Neutrophil (primary cell): ENCODE measurements at regions not wholly inside any gene's neighbourhood (a gene's known extent, or its start where the extent isn't known, plus 50 kb on each side); places are given as distances from the start of the nearest gene placed in this dataset.

Experiments
- H3K27ac ChIP-seq: fragments of 200-600 bp; sonication (generic); 2 replicates; pipeline ENCODE4 v1.5.1; 2016; ENCODE audit warnings: mild to moderate bottlenecking, moderate library complexity
- H3K27me3 ChIP-seq: fragments of 200-600 bp; sonication (generic); 2 replicates; pipeline ENCODE4 v1.6.0; 2016; ENCODE audit warnings: mild to moderate bottlenecking
- H3K36me3 ChIP-seq: fragments of 200-600 bp; sonication (generic); 2 replicates; pipeline ENCODE4 v1.5.1; 2017
- H3K4me1 ChIP-seq, 2 experiments: fragments of 200-600 bp in 1 of 2; sonication (generic) in 1 of 2; 1 replicate in 1 of 2; 2 replicates in 1 of 2; pipeline versions ENCODE4 v1.5.1 to v1.6.1; 2013 to 2016; ENCODE audit warnings: low read depth in 1 of 2, low read length in 1 of 2, mild to moderate bottlenecking in 1 of 2, moderate library complexity in 1 of 2; ENCODE audit not compliant: control insufficient read depth in 1 of 2, insufficient read depth in 1 of 2
- H3K4me3 ChIP-seq, 2 experiments: fragments of 200-600 bp in 1 of 2; sonication (generic) in 1 of 2; 1 replicate in 1 of 2; 2 replicates in 1 of 2; pipeline ENCODE4 v1.5.1; 2013 to 2016; ENCODE audit warnings: low read depth in 1 of 2, low read length in 1 of 2, mild to moderate bottlenecking in 1 of 2, moderate library complexity in 1 of 2
- H3K9me3 ChIP-seq: fragments of 200-600 bp; sonication (generic); 2 replicates; pipeline ENCODE4 v1.5.1; 2016
- TF ChIP-seq, protein P1 (sequence below): fragments of 200-600 bp; sonication (generic); IDR thresholded peaks from 2 replicates; pipeline ENCODE4 v1.5.1; 2016; ENCODE audit warnings: antibody characterized with exemption

DNA sequence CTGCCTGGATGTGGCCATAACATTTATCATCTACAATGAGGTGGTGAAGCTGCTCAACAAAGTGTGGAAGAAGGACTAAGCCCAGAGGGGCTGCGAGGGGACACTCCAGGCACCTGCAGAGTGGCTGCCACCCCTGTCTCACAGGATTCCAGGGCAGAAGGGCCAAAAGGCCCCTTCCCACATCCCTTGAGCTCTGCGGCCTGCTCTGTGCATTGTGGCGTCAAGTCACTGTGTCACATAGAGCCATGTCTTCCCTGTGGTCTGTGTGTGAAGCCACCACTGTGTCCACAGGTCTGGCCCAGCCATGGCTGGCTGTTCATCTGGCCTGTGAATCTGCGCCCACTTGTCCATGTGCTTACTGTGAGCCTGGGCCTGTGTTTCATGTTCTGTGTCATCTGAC is 1714.6 kb downstream of the TP53TG3F start:
- H3K27ac ChIP-seq: no peak overlapping the region
- H3K9me3 ChIP-seq: no peaks in the 10 kb centered on the region
- no peak overlapping the region for H3K4me3 ChIP-seq
- H3K4me1 ChIP-seq: no peaks in the 10 kb centered on the region
- no peaks in the 10 kb centered on the region for H3K36me3 ChIP-seq
- TF ChIP-seq, protein P1, sequence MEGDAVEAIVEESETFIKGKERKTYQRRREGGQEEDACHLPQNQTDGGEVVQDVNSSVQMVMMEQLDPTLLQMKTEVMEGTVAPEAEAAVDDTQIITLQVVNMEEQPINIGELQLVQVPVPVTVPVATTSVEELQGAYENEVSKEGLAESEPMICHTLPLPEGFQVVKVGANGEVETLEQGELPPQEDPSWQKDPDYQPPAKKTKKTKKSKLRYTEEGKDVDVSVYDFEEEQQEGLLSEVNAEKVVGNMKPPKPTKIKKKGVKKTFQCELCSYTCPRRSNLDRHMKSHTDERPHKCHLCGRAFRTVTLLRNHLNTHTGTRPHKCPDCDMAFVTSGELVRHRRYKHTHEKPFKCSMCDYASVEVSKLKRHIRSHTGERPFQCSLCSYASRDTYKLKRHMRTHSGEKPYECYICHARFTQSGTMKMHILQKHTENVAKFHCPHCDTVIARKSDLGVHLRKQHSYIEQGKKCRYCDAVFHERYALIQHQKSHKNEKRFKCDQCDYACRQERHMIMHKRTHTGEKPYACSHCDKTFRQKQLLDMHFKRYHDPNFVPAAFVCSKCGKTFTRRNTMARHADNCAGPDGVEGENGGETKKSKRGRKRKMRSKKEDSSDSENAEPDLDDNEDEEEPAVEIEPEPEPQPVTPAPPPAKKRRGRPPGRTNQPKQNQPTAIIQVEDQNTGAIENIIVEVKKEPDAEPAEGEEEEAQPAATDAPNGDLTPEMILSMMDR: no peak
- no peaks in the 10 kb centered on the region for H3K27me3 ChIP-seq

DNA sequence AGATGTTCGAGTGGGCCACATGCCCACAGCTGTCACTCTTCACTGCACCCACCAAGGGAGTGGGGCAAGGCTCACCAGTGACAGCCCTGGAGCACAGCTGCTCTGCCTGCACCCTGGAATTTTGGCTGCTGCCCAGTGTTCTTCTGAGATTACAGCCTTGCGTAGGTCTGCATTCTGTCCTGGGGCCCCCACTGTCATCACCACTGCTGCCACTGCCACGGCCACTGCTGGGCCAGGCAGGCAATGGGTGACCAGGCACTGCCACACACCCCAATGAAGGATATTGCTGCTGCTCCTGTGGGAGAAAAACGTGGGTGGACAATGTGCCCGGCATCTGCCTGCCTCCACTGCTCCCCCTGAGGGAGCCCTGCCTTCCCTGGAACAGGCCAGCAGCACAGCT is 1717.0 kb downstream of the TP53TG3F start:
- Histone ChIP-seq H3K4me3 (no peak overlapping the region), H3K27me3 (no peaks in the 10 kb centered on the region), H3K36me3 (no peaks in the 10 kb centered on the region), H3K4me1 (no peaks in the 10 kb centered on the region), H3K9me3 (no peaks in the 10 kb centered on the region), H3K27ac (no peak overlapping the region)
- TF ChIP-seq, protein P1: no peak

DNA sequence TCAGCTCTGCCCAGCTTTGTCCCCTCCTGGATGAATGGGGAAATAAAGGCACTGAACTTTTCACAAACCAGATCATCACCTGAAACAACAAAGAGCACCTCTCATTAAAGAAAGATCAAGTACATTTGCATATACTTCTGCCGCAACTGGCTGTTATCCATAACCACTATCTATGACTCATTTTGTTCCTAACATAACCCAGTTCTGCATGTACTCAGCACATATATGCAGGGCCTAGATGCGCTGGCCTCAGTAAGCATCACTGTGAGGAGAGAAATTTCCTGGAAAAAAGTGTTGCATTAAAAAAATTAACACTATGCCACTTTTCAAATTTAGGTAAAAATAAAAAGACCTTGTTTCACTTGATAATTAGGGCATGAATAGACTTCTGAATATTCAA is 1718.4 kb downstream of the TP53TG3F start:
- no peaks in the 10 kb centered on the region for H3K4me1 ChIP-seq
- no peaks in the 10 kb centered on the region for H3K9me3 ChIP-seq
- TF ChIP-seq, protein P1: no peak
- no peaks in the 10 kb centered on the region for H3K27me3 ChIP-seq
- no peak overlapping the region for H3K27ac ChIP-seq
- H3K36me3 ChIP-seq: no peaks in the 10 kb centered on the region
- no peak overlapping the region for H3K4me3 ChIP-seq

DNA sequence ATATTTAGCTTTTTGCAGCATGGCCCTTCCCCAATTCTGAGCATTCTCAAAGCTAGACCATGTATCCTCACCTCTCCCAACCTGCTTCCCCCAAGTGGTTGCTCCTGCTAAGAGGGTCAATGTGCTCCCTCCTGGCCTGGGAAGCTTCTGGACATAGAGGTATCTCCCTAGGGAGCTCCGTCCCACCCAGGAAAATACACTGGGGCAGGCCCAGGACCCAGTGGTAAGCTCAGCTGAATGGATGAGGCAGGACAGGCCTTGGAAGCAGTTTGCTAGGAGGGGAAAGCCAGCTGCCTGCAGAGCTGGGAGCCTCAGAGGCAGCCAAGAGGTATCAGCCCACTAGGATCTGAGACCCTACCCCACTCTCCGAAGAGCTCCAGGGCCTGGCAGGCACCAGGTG is 1721.6 kb downstream of the TP53TG3F start:
- TF ChIP-seq, protein P1: no peak
- Histone ChIP-seq H3K9me3 (no peaks in the 10 kb centered on the region), H3K4me1 (no peaks in the 10 kb centered on the region)

DNA sequence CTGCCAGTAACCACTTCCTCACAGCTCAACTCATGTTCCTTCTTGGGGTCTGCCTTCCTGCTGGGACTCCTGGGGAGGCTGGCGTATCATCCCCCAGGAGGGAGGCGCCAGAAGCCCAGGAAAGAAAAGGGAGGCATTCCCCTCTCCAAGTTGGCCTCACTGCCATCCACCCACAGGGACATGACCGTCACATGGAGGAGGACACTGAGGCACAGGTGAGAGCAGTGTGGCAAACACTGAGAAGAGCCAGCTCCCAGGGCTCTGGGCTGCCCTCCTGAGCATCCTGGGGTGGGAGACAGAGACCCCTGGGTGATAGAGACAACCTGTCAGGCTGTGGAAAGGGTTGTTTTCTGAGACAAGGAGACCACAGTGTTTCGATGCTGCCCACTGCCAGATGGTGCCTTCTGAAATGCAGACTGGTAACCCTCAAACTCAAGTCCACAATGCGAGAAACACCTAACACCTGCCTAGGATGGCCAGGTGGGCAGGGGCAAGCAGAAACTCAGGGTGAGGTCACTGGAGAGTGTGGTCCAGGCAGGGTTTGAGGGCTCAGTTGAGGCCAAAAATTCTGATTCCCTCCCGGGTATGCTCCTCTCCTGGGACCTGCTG is 1722.1 kb downstream of the TP53TG3F start:
- no peaks in the 10 kb centered on the region for H3K27me3 ChIP-seq
- TF ChIP-seq, protein P1: no peak

More for the DNA sequence above, 1721.6 kb downstream of the TP53TG3F start:
- Histone ChIP-seq H3K4me3 (no peak overlapping the region), H3K27ac (no peak overlapping the region), H3K27me3 (no peaks in the 10 kb centered on the region), H3K36me3 (no peaks in the 10 kb centered on the region)

More for the DNA sequence above, 1722.1 kb downstream of the TP53TG3F start:
- H3K36me3 ChIP-seq: no peaks in the 10 kb centered on the region
- no peak overlapping the region for H3K4me3 ChIP-seq
- no peak overlapping the region for H3K27ac ChIP-seq
- H3K4me1 ChIP-seq: no peaks in the 10 kb centered on the region
- no peaks in the 10 kb centered on the region for H3K9me3 ChIP-seq
